Globus pallidus (tissue), 1 donor: ENCODE measurements at regions not wholly inside any gene's neighbourhood (a gene's known extent, or its start where the extent isn't known, plus 50 kb on each side); places are given as distances from the start of the nearest gene placed in this dataset.

Experiments used
- DNase-seq: peaks from one replicate; pipeline ENCODE4 v3.0.0-alpha.2; 2015; ENCODE audit warnings: low spot score

DNA sequence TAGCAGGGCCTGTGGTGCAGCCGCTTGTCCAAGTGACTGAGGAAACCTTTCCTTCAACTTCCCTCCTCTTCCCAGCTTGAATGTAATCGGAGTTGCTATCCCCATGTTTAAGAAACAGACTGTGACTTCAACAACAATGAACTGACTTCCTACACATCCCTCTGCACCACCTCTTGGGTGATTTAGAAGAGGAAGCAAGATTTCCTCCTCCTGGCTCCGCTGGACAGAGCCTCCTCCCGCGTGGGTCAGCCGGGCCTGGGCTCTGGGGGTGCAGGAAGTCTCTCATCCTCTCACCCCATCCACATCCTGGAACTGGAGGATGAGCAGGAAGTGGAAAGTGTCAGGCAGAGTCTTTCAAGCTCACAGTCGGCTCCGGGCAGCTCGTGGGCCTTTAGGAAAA, 84.3 kb downstream of the GATA6 start:
- DNase-seq: no peak

DNA sequence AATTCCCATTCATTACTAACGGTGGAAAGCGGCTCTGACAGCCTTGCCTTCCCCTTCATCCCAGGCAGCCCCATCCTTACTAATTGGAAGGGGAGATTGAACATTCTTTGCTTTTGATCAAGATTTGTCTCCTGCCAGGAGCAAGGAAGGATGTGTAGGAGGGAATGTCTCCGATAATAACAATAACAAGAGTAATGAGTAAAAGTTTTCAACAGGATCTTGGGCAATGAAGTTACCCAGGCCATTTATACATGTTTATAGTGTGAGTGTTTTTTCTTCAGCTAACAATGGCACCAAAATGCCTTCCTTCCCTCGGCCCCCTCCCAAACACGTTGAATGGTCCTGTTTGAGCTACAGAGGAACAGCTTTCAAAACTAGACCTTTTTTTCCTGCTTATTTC, 83.8 kb downstream of the GATA6 start:
- DNase-seq: no peak
